Peyer's patch (tissue), 4 donors: ENCODE measurements at regions not wholly inside any gene's neighbourhood (a gene's known extent, or its start where the extent isn't known, plus 50 kb on each side); places are given as distances from the start of the nearest gene placed in this dataset.

Experiments
- CTCF ChIP-seq, 6 experiments: fragments of 450-650 bp in 4 of 6; fragments of 200-600 bp in 2 of 6; sonication (generic) in 1 of 6; IDR thresholded peaks; one replicate each; pipeline ENCODE4 v1.5.1; 2017 to 2019; ENCODE audit warnings: antibody characterized with exemption in 6 of 6, mild to moderate bottlenecking in 3 of 6, moderate library complexity in 1 of 6
- POLR2A ChIP-seq, 2 donors: fragments of 450-650 bp; IDR thresholded peaks; one replicate each; pipeline ENCODE4 v1.5.1; 2017; ENCODE audit warnings: antibody characterized with exemption in 2 of 2, mild to moderate bottlenecking in 2 of 2, moderate library complexity in 2 of 2

- TF ChIP-seq CTCF (IDR thresholded peaks at IDR 0.05), result no peak
- no peak for TF ChIP-seq POLR2A (IDR thresholded peaks at IDR 0.05)
Observed at GRCh38 chr3:182315313-182315712, 478.0 kb upstream of the ATP11B start.
